GM23248 (cell line): ENCODE measurements at regions not wholly inside any gene's neighbourhood (a gene's known extent, or its start where the extent isn't known, plus 50 kb on each side); places are given as distances from the start of the nearest gene placed in this dataset.

Experiments used
- DNase-seq: peaks from one replicate; pipeline ENCODE4 v3.0.0-alpha.2; 2015
- H2AFZ ChIP-seq: fragments of 200-600 bp; sonication (generic); 2 replicates; pipeline ENCODE4 v1.6.1; 2016; ENCODE audit warnings: antibody characterized with exemption
- H3F3A ChIP-seq: fragments of 200-600 bp; sonication (generic); 2 replicates; pipeline ENCODE4 v1.6.1; 2016; ENCODE audit warnings: mild to moderate bottlenecking, antibody characterized with exemption, mixed run types; ENCODE audit not compliant: insufficient read depth
- H3K27ac ChIP-seq: fragments of 200-600 bp; sonication (generic); 2 replicates; pipeline ENCODE4 v1.5.1; 2016; ENCODE audit warnings: mild to moderate bottlenecking
- H3K27me3 ChIP-seq: fragments of 200-600 bp; sonication (generic); replicated peaks from 2 replicates; pipeline ENCODE4 v1.6.1; 2016; ENCODE audit warnings: mild to moderate bottlenecking; ENCODE audit not compliant: insufficient read depth
- H3K36me3 ChIP-seq: fragments of 200-600 bp; sonication (generic); 2 replicates; pipeline ENCODE4 v1.6.1; 2016; ENCODE audit warnings: low read depth, mild to moderate bottlenecking
- H3K4me1 ChIP-seq: fragments of 200-600 bp; sonication (generic); 2 replicates; pipeline ENCODE4 v1.6.1; 2016; ENCODE audit warnings: mild to moderate bottlenecking; ENCODE audit not compliant: insufficient read depth
- H3K4me2 ChIP-seq: fragments of 200-600 bp; sonication (generic); one replicate; pipeline ENCODE4 v1.6.1; 2016; ENCODE audit warnings: mild to moderate bottlenecking; ENCODE audit not compliant: unreplicated experiment
- H3K4me3 ChIP-seq: fragments of 200-600 bp; sonication (generic); 2 replicates; pipeline ENCODE4 v1.5.1; 2016; ENCODE audit warnings: mild to moderate bottlenecking
- H3K79me2 ChIP-seq: fragments of 200-600 bp; sonication (generic); 2 replicates; pipeline ENCODE4 v1.6.1; 2016; ENCODE audit warnings: mild to moderate bottlenecking; ENCODE audit not compliant: insufficient read depth
- H3K9ac ChIP-seq: fragments of 200-600 bp; sonication (generic); 2 replicates; pipeline ENCODE4 v1.6.1; 2016; ENCODE audit warnings: mild to moderate bottlenecking
- H3K9me2 ChIP-seq: fragments of 200-600 bp; sonication (generic); 2 replicates; pipeline ENCODE4 v1.6.1; 2016; ENCODE audit warnings: mixed run types, mild to moderate bottlenecking, moderate library complexity; ENCODE audit not compliant: insufficient read depth
- H3K9me3 ChIP-seq: fragments of 200-600 bp; sonication (generic); one replicate; pipeline ENCODE4 v1.6.1; 2017; ENCODE audit warnings: low read depth
- H4K20me1 ChIP-seq: fragments of 200-600 bp; sonication (generic); 2 replicates; pipeline ENCODE4 v1.6.0; 2016; ENCODE audit not compliant: insufficient read depth
- EZH2 ChIP-seq: fragments of 200-600 bp; sonication (generic); IDR thresholded peaks from 2 replicates; pipeline ENCODE4 v1.6.1; 2018; ENCODE audit warnings: antibody characterized with exemption, mild to moderate bottlenecking; ENCODE audit not compliant: insufficient read depth, poor library complexity, severe bottlenecking
- EZH2phosphoT487 ChIP-seq: fragments of 200-600 bp; sonication (generic); IDR thresholded peaks from 2 replicates; pipeline ENCODE4 v1.6.1; 2018; ENCODE audit warnings: antibody characterized with exemption, moderate library complexity, mild to moderate bottlenecking, low read depth; ENCODE audit not compliant: insufficient read depth
- WGBS, 2 experiments: methylation state at CpG; one replicate each; pipeline ENCODE4 v1.1.6; 2015 to 2017; ENCODE audit warnings: low lambda C conversion rate in 2 of 2, low coverage in 1 of 2; ENCODE audit errors: missing lambda C conversion rate in 2 of 2; 5-methylcytosine and 5-hydroxymethylcytosine counted together
- in situ Hi-C: fragments of 300-500 bp; cut with MboI; formaldehyde crosslinking; loops from 2 replicates; pipeline ENCODE4 v1.15.0; 2020

GRCh38 chrX:77087529-77088169 is 359.5 kb upstream of the FGF16 start:
- in situ Hi-C loops: no loop called here
- TF ChIP-seq EZH2: no peak
- no peak for TF ChIP-seq EZH2phosphoT487
- peak; percentile 23 for DNase-seq
- no peaks in the 10 kb centered on the region for H3F3A ChIP-seq
- no peaks in the 10 kb centered on the region for H4K20me1 ChIP-seq
- no peaks in the 10 kb centered on the region for H3K79me2 ChIP-seq
- no peaks in the 10 kb centered on the region for H3K27me3 ChIP-seq
- H3K4me2 ChIP-seq: no peak overlapping the region
- H3K4me3 ChIP-seq: no peak overlapping the region
- H3K9me3 ChIP-seq: no peaks in the 10 kb centered on the region
- H3K4me1 ChIP-seq: no peaks in the 10 kb centered on the region
- H3K9ac ChIP-seq: no peak overlapping the region
- no peak overlapping the region for H3K27ac ChIP-seq
- H3K9me2 ChIP-seq: no peaks in the 10 kb centered on the region
- no peak overlapping the region for H2AFZ ChIP-seq
- 1 to 2% methylated on average over 7 of the region's 7 CpGs for WGBS, 2 experiments
- no peaks in the 10 kb centered on the region for H3K36me3 ChIP-seq

- Histone ChIP-seq H2AFZ (no peak overlapping the region), H3K4me1 (no peaks in the 10 kb centered on the region), H4K20me1 (no peaks in the 10 kb centered on the region), H3K79me2 (no peaks in the 10 kb centered on the region), H3K27ac (no peak overlapping the region), H3K9me3 (no peaks in the 10 kb centered on the region), H3K9me2 (no peaks in the 10 kb centered on the region), H3K9ac (no peak overlapping the region), H3K4me3 (no peak overlapping the region), H3F3A (no peaks in the 10 kb centered on the region), H3K36me3 (no peaks in the 10 kb centered on the region), H3K4me2 (no peak overlapping the region), H3K27me3 (no peaks in the 10 kb centered on the region)
- in situ Hi-C loops: no loop called here
- no peak for TF ChIP-seq EZH2phosphoT487
- TF ChIP-seq EZH2: no peak
- DNase-seq: no peak
- 0% methylated on average over 1 of the region's 1 CpG for WGBS, 2 experiments
Observed at GRCh38 chrX:77088233-77088632, 359.0 kb upstream of the FGF16 start.

- Histone ChIP-seq H3K4me2 (no peak overlapping the region), H3K79me2 (no peaks in the 10 kb centered on the region), H3K4me3 (no peak overlapping the region), H3K4me1 (no peaks in the 10 kb centered on the region), H3K9me3 (no peaks in the 10 kb centered on the region), H3K27me3 (no peaks in the 10 kb centered on the region), H3K9me2 (no peaks in the 10 kb centered on the region), H3F3A (no peaks in the 10 kb centered on the region), H3K27ac (no peak overlapping the region), H3K9ac (no peak overlapping the region), H4K20me1 (no peaks in the 10 kb centered on the region), H3K36me3 (no peaks in the 10 kb centered on the region), H2AFZ (no peak overlapping the region)
- TF ChIP-seq EZH2 (no peak), EZH2phosphoT487 (no peak)
- no peak for DNase-seq
- in situ Hi-C loops: no loop called here
- 10 to 20% methylated on average over 1 of the region's 1 CpG for WGBS, 2 experiments
Observed at GRCh38 chrX:77114501-77114900, 332.7 kb upstream of the FGF16 start.

GRCh38 chrX:77118686-77119085 is 328.5 kb upstream of the FGF16 start:
- no peaks in the 10 kb centered on the region for H3K4me1 ChIP-seq
- in situ Hi-C loops: no loop called here

More at GRCh38 chrX:77118686-77119085, 328.5 kb upstream of the FGF16 start:
- H3K9me3 ChIP-seq: no peaks in the 10 kb centered on the region
- H3K9me2 ChIP-seq: no peaks in the 10 kb centered on the region
- H2AFZ ChIP-seq: no peak overlapping the region
- TF ChIP-seq EZH2 (no peak), EZH2phosphoT487 (no peak)
- no peak overlapping the region for H3K4me3 ChIP-seq
- 13 to 24% methylated on average over 2 of the region's 2 CpGs for WGBS, 2 experiments
- no peak overlapping the region for H3K9ac ChIP-seq
- H3K4me2 ChIP-seq: no peak overlapping the region
- no peaks in the 10 kb centered on the region for H3F3A ChIP-seq
- H3K27me3 ChIP-seq: no peaks in the 10 kb centered on the region
- no peaks in the 10 kb centered on the region for H3K36me3 ChIP-seq
- no peaks in the 10 kb centered on the region for H3K79me2 ChIP-seq
- DNase-seq: no peak
- no peaks in the 10 kb centered on the region for H4K20me1 ChIP-seq
- H3K27ac ChIP-seq: no peak overlapping the region
